NCI-H146 treated with DMSO at 0.1 percent for 48 hours (cell line): ENCODE measurements at regions not wholly inside any gene's neighbourhood (a gene's known extent, or its start where the extent isn't known, plus 50 kb on each side); places are given as distances from the start of the nearest gene placed in this dataset.

Experiments used
- DNase-seq: peaks from one replicate; lab custom pipeline; 2025; ENCODE audit not compliant: unreplicated experiment; lab: John Stamatoyannopoulos, UW

DNA sequence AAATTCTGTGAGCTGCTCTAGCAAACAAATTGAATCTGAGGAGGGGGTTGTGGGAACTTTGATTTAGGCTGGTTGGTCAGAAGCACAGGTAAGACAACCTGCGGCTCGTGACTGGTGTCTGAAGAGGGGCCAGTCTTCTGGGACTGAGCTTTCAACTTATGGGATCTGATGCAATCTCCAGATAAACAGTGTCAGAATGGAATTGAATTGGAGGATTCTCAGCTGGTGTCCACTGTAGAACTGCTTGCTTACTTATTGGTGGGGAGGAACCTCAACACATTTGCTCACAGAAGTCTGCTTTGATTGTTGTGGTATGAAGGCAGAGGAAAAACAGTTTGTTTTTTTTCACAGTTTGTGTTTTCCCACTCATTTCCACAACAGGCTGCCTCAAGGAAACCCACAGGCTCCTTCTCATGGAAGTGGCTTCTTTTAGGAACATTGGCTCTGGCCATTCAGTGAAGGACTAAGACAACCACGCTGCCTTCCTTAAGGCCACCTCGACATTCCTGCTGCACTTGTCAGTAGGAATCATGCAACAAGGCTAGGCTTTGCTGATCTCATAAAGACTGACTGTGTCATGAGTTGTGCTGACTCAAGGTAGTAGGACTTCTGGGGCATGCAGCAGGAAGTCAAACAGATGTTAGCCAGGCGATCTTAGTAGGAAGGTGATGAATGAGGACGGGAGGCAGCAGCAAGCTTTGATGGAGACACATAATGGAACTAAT, 104.7 kb downstream of the TSN start:
- no peak for DNase-seq

DNA sequence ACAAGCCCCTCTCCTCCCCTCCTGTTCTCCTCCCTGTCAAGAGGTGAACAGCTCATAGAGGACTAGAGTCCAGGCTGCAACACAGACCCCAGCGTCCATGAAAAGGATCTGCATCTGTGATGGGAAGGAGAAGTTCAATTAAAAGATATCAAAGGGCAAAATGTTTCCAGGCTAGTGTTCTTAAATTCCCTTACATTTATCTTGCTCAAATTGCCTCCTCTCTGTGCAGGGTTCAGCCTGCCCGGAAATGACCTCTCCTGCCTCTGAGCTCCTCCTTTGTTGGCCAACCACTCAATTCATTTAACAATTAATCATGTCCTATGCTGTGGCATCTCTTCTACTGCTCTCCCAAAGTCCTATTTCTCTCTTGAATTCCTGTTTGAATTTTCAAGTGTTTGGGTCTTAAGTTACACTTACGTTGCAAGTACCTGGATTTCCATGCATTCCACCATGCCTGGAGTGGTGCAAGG, 105.3 kb downstream of the TSN start:
- no peak for DNase-seq

DNA sequence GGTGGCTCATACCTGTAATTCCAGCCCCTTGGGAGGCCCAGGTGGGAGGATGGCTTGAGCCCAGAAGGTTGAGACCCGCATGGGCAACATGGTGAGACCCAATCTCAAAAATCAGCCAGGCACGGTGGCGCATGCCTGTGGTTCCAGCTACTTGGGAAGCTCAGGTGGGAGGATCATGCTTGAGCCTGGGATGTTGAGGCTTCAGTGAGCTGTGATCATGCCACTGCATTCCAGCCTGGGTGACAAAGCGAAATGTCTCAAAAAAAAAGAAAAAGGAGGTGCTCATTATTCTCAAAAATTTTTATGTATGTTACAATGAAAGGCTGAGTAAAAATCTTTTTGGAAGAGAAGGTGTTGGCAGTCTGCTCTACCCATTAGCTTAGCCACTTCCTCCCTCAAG, 106.8 kb downstream of the TSN start:
- no peak for DNase-seq

DNA sequence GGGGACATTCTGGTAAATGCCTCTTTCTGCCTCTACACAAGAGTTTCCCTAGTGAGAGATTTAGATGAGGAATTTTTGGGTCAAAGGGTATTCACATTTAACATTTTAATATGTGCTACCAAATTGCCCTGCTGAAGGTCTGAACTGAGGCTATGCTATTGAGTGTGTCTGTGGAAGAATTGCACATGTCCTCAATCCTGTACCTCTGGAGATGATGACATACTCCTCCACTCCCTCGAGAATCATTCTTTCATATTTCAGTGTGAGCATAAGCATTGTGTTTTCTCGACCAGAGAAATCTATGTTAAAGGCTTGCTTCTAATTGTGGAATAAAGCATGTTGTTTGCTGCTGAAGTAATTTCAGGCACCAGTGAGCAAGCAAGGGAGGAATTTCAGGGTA, 110.5 kb downstream of the TSN start:
- DNase-seq, result no peak

DNA sequence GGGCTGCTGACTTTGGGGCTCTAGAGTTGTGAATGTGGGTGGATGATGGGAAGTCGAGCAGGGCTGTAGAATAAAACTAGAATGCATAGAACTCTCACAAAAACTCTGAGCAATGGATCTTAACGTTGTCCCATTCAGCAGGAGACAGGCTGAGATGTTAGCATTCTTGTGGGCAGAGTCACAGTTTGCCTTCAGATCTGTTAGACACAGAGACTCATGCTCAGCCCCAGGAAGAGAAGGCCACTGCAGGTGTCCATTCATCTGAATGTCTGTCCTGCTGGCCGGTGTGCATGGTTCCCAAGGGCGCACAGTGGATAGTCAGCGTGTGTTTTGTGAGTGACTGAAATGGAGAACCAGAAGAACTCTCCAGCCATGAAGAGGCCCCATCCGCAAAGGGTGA, 111.3 kb downstream of the TSN start:
- DNase-seq, result no peak

DNA sequence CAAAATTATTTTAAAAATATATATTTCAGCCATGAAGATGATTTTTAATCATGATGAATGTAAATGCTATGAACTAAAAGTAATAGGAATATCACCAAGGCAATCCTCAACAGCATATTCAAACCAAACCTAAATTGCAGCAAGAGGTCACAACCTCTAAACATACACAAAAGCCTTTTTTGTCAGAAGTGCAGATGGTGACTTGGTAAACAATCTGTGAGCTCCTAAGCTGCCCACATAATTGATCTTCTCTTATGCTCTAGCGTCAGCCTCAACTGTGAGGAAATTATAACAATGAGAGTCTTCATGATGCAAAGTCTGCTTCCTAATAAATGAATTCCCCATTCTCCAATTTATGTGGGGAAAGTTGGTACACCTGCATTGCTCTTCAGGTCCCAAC, 113.2 kb downstream of the TSN start:
- DNase-seq, result no peak

DNA sequence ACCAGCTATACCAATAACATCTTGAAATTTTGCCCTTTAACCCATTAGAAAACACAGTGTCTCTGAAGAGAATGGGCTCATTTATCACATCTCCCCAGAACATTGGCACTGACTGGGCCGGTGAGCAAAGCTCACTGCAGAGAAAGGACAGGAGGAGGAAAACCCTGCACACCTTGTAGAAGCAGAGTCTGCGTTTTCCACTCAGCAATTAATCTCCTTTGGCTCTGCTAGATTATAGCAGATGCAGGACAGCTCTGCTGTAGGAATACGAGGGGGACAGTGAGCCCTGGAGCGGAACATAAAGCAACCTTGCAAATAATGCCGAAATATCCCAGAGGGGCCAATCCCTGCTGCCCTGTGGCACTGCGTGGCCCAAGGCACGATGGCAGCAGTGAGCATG, 113.9 kb downstream of the TSN start:
- DNase-seq, result no peak

DNA sequence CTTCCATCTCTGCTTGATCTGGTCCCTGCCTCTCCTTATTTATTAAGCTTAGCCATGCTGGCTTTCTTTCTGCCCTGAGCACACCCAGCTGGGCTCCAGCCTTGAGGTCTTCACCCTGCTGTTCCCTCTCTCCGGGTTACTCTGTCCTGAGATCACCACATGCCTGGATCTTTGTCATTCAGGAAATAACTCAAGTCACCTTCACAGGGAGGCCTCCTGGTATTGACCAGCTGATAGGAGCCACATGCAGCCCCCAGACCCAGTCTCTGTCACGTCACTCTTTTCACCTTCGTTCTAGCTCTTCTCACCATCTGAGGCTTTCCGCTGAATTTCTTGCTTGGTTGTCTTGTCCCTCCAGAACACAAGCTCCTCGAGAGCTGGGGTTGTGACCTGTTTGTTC, 114.4 kb downstream of the TSN start:
- DNase-seq, result no peak

DNA sequence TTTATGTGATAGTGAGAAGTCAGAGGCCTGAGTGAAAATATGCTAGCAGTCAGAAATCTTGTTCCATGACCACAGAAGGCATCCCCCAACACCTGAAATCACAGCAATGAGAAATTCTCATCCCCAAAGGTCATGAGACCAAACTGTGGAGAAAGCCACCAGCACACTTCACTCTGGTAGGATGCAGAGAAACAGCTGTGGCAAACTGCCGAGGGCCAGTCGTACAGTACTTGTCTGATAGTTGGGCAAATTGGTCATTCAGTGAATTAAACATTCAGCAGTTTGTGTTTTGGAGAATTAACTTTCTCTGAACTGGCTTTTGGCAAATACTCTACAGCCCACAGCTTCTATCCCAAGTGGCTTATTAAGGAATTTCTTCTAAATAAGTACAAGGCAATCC, 117.2 kb downstream of the TSN start:
- no peak for DNase-seq

DNA sequence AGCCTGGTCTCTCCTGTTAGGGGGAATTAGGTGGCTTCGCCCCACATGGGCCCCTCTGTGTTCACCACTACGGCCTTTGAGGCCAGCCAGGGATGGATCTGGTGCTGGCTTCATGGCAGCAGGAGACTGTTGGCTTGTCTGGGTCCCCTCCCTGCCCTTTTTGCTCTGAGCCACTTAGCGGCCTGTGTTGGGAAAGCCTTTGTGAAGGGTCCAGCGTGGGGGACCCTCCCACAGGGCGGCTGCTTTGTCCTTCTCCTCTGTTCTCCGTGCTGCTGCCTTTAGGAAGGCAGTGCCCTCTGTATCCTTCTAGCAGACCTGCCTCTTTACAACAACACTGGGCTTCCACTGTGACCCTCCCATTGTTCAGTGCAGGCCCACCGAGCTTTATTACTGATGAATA, 118.4 kb downstream of the TSN start:
- no peak for DNase-seq

DNA sequence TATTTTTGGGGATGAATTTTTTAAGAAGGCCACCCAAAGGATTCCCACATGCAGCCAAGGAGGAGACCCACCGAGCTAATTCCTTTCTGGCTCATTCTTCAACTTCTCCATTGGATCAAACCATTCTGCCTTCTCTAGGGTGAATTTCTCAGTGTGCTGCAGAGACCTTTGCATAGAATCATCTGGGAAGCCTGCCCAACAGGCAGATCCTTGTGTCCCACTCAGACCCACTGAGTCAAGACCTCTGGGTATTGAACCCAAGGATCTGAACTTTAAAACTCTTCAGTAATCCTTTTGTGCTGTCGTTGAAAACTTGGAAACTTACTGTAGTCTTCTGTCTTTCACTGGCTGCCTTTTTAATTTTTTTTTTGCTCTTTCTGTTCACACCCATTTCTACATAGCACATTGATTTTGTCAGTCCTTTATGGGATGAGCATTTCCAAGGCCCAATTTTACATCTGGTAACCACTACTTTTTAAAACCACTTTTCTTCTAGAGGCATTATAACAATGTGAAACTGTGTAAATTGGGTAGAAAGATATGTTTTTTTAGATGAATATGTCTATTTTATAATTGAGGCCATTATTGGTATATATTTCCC, 120.2 kb downstream of the TSN start:
- no peak for DNase-seq

DNA sequence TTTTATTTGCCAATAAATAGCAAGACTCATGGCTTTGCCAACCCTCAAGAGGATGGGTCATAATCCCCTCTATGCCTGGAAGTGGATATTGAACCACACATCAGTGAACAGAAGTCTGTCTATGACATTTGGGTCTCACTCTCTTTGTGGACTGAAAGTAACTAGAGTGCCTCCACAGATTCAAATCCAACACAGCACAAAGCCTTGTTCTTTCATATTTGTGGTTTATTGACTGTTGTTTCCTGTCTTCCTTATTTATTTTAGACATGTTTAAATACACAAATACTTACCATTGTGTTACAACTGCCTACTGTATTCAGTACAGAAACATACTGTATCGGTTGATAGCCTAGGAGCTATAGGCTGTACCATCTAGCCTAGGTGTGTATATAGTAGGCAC, 121.9 kb downstream of the TSN start:
- no peak for DNase-seq

DNA sequence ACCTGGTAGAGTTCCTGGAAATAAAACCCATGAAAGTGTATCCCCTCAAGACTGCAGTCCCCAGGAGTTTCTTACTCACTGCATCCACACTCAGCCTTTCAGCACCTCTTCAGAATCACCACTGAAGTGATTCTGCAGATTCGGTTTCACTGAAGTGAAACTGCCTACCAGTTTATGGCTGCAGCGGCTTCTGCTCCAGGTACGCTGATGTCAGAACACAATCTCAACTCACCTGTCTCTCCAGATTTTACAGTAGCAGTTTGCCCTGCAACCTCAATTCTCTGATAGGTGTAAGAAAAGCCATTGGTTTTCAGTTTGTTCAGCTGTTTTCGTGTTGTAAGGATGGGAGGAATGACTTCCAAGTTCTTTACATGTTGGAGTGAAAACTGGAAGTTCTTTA, 124.8 kb downstream of the TSN start:
- DNase-seq, result no peak

DNA sequence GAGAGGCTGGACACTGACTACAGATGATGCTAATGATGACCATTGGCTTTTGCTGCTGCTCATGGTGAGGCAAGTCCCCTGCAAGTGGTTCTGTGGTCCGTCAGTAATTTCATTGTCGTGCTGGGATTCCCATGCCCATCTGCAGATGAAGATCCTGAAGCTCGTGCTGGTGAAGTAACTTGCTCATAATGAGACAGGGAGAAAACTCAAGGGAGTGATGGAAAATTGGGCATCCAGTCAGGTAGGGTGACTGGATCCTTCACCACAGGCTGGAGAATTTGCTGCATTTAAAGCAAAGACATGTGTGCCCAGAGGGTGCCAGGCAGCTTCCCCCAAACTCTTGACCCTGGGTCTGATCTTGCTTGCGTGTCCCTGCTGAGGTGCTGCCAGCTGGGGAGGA, 125.6 kb downstream of the TSN start:
- no peak for DNase-seq

DNA sequence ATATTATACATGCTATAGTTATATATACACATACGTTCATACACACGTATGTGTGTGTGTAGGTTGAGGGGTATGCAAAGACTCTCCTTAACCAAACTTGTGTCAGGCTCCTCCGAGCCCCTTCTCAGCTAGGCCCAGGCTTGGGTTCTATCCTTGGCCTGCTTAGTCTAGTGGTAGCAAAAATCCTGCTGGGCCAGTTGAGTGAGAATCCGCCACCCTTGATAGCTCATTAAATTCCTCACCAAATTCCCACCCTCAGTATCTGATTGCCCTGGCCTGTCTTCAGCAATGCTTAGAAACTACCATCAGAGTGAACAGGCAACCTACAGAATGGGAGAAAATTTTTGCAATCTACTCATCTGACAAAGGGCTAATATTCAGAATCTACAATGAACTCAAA, 126.5 kb downstream of the TSN start:
- DNase-seq, result no peak

DNA sequence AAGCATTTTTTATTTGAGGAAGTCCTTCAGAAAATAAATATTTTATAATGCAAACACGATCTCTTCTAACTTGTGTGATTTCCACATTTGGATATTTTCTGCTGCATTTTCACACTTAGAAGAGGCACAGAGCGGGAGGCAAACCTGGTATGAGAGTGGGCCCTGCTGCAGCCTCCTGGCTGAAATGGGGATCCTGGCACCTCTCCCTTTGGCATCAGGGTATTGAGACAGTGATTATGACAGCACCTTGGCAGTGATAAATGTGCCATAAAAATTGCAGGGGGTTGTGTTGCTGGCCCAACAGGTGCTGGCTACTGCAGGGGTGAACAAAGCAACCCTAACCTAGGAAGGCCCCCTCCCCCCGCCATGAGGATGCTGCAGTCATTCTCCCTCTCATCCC, 128.6 kb downstream of the TSN start:
- DNase-seq, result no peak

DNA sequence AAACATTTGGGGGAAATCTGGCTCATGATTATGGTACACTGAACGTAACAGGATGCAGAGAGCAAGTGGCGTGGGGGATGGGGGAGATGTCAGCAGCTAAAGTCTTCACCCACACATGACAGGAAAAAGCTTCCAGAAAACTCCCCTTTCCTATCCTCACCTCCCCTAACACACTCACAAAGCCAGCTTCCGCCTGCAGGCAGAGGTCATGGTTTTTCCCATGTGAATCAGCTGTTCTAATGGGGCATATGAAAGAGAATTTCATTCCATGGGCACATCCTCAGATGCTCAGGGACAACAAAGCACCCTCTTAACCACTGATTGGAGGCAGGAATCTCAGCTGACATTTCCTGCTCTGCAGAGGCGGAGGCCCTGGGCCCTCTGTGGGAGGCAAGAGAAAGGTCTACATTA, 129.1 kb downstream of the TSN start:
- no peak for DNase-seq

DNA sequence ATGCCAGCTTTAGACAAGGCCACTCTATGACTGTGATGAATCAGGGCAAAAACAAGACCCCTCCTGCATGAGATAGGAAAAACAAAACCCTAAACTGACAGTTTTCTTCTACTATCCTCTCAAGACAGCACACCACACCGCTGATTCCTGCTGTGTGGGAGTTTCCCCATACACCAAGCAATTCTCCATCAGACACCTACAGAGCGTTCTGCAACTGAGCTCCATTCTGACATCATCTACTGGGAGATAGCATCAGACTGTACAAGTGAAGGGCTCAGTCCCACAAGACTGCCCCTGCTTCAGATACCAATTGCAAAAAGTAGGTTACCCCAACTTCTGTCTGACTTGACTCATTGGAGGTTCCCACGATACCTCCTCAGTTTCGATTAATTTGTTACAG, 130.6 kb downstream of the TSN start:
- no peak for DNase-seq

DNA sequence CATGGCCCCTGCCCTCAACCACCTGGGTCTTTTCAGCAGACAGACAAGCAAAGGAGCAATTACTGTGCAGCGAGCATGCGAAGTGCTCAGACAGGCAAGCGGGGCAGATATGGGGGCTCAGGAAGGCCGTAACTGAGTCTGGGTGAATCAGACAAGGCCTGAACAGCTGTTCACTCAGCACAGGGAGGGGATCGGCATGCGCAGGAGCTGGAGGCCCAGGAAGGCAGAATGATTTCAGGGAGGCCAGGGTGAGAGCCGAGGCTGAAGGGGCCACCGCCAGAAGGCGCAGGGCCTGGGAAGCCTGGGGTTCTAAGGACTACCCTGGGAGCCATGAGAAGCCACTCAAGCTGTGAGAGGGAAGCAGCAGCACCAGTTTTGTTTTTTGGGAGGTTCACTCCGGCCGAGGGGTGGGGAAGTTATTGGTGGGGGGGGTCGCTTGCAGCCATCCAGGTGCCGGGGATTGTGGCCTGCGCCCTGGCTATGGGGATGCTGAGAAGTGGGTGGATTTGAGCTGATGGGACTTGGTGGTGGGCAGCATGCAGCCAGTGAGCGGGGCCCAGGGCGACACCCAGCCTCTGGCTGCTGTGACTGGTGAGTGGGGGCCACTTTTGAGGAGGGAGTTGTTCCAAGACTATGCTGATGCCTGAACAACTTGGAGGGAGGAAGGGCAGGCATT, 132.2 kb downstream of the TSN start:
- no peak for DNase-seq

DNA sequence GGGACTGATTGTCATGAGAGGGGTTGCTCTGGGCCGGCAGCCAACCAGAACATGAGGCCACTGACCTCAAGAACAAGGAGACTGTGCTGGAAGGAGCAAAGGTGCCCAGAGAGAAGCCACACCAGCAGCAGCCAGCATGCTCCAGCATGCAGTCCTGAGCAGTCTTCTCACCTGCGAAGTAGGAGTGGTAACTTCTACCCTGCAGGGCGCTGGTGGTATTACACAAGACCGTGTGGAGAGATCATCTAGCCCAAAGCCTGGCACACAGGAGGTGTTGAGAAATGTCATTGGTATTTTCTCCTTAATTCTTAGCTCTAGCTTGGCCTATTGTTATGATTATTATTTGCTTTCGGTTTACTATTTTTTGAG, 132.7 kb downstream of the TSN start:
- DNase-seq, result no peak

DNA sequence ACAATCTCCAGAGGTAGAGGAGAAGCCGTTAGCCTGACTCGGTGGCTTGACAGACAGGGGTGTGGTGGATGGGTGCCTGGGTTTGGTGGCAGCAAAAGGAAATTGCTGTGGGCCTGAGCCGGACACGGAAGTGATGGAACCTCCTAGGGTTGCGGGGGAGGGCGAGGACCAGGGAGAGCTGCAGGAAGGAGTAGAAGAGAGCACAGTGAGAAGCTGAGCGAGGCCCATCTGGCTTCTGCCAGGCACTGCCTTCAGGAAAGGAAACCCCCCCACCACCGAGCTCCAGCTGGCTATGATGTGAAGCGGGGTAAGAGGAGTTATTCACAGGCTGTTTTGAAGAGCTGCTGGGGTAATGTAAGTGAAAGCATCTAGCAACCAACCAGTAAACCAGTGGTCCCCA, 134.6 kb downstream of the TSN start:
- DNase-seq, result no peak

DNA sequence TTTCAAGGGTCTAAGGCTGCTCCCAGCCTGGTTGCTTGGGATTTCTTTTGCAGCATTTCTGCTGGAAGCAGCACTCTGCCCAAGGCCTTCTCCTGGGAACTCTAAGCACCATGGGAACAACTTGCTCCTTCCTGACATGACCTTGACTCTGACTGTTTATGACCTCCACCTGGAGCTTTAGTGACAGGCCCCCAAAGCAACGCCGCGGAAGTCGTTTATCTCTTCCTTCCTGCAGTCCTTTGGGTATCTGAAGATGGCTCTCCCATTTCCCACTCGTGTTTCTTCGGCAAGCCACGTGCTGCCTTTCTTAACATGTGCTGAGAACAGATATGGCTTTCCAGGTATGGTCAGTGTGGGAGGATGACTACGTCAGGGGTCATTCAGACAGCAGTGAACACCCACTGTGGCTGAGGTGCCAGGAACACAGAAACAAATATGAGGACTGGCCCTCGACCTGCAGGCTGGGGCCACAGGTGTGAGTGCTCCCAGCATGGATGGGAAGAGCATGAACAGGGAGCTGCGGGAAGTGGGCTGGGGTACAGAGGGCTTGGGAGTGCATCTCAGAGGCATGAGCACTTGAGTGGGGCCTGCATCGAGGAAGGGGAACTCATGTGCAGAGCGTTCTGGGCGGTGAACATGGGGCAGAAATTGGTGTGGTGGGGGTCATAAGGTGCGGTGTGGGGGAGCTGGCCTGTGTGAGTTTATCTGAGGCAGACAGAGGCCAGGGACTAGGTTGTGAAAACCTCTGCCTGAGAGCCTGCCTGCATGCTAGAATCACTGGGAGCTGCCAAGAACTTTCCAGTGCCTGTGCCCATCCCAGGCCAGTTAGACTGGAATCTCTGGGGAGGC, 140.5 kb downstream of the TSN start:
- DNase-seq, result no peak
